Pancreas (tissue), 10 donors: ENCODE measurements at regions not wholly inside any gene's neighbourhood (a gene's known extent, or its start where the extent isn't known, plus 50 kb on each side); places are given as distances from the start of the nearest gene placed in this dataset.

Source experiments
- ATAC-seq, 4 donors: fragments of 200-7000 bp; cut with Tn5 transposase; one replicate each; pipeline versions ENCODE4 v1.8.0 to v1.9.1; 2020; ENCODE audit warnings: mild to moderate bottlenecking in 4 of 4, moderate library complexity in 4 of 4
- DNase-seq, 6 donors: peaks; one replicate each; pipeline ENCODE4 v3.0.0-alpha.2; 2020
- FAIRE-seq: peaks from 2 replicates; lab custom pipeline; 2012; peaks lifted over from hg19 to GRCh38; lab: Jason Lieb, UNC
- H3K27ac ChIP-seq, 4 donors: fragments of 200-600 bp; sonication (generic); 1 replicate in 3 of 4; 2 replicates in 1 of 4; pipeline versions ENCODE4 v1.5.0 to v1.8.0; 2020
- H3K27me3 ChIP-seq, 4 donors: fragments of 200-600 bp; one replicate each; pipeline ENCODE4 v1.8.0; 2021
- H3K36me3 ChIP-seq, 3 donors: fragments of 200-600 bp; sonication (generic) in 1 of 3; one replicate each; pipeline versions ENCODE4 v1.5.0 to v1.8.0; 2020 to 2021
- H3K4me1 ChIP-seq, 3 donors: fragments of 200-600 bp; one replicate each; pipeline ENCODE4 v1.8.0; 2021
- H3K4me3 ChIP-seq, 4 donors: fragments of 200-600 bp; sonication (generic) in 2 of 4; one replicate each; pipeline versions ENCODE4 v1.5.0 to v1.8.0; 2020 to 2021
- H3K9me3 ChIP-seq, 4 donors: fragments of 200-600 bp; one replicate each; pipeline ENCODE4 v1.8.0; 2021
- CTCF ChIP-seq, 4 donors: fragments of 200-600 bp; sonication (generic) in 3 of 4; IDR thresholded peaks; one replicate each; pipeline versions ENCODE4 v1.5.0 to v1.8.0; 2021; ENCODE audit warnings: antibody characterized with exemption in 4 of 4
- WGBS, 2 donors: extraction: QIAGEN DNeasy Blood & Tissue Kit; methylation state at CpG; one replicate each; pipeline ENCODE4 v1.1.7; 2013; 5-methylcytosine and 5-hydroxymethylcytosine counted together
- intact Hi-C, 3 donors: fragments of 100-400 bp; cut with DNase I; formaldehyde crosslinking; loops; one replicate each; pipeline versions ENCODE4 v1.11.1 to v1.14.2; 2022
- donor health status: healthy with polysubstance abuse.
- donor health status: DM: no; HTN: no; CAD: no; lungs with moderate emphysema.
- donor health status: DM: no; HTN: no; CAD: no.
- donor health status: control.
- donor health status: control.
- donor health status: Bipolar disorder and iron deficiency.
- donor health status: DM: yes; HTN: yes; CAD: no.
- donor health status: DM: no; HTN: no; CAD: no.
- donor health status: DM: no; HTN: no; CAD: no.
- donor health status: DM: yes; HTN: yes; CAD: no.

- FAIRE-seq (no peak), ATAC-seq (no peak), DNase-seq (no peak)
- H3K9me3 ChIP-seq = no peaks in the 10 kb centered on the region
- H3K27me3 ChIP-seq = no peaks in the 10 kb centered on the region
- WGBS, 2 donors = 91% methylated on average over 4 of the region's 4 CpGs
- H3K27ac ChIP-seq = no peak overlapping the region
- H3K4me1 ChIP-seq = no peaks in the 10 kb centered on the region
- TF ChIP-seq CTCF (IDR thresholded peaks at IDR 0.05) = no peak
- no peaks in the 10 kb centered on the region for H3K36me3 ChIP-seq
- no peak overlapping the region for H3K4me3 ChIP-seq
- intact Hi-C loops = no loop called here
These were observed 155.6 kb upstream of the PRSS58 start for GRCh38 chr7:142413280-142414000.

- peak; percentile 42 to 59 (median 56) for ATAC-seq
These were observed 154.8 kb upstream of the PRSS58 start for GRCh38 chr7:142412551-142413193.

GRCh38 chr7:142409471-142409870 is 151.6 kb upstream of the PRSS58 start:
- Histone ChIP-seq H3K27me3 (no peaks in the 10 kb centered on the region), H3K27ac (no peak overlapping the region), H3K4me3 (no peak overlapping the region), H3K4me1 (no peaks in the 10 kb centered on the region), H3K9me3 (no peaks in the 10 kb centered on the region), H3K36me3 (no peaks in the 10 kb centered on the region)
- no peak for TF ChIP-seq CTCF (IDR thresholded peaks at IDR 0.05)
- DNase-seq = no peak
- ATAC-seq = no peak
- FAIRE-seq = no peak
- intact Hi-C loops = no loop called here

More at GRCh38 chr7:142412551-142413193, 154.8 kb upstream of the PRSS58 start:
- WGBS, 2 donors = 91 to 92% methylated on average over 2 of the region's 2 CpGs
- H3K9me3 ChIP-seq = no peaks in the 10 kb centered on the region
- DNase-seq = peak in 1 of 6 donors; percentile 18
- TF ChIP-seq CTCF (IDR thresholded peaks at IDR 0.05) = peak in 1 of 4 donors; percentile 7
- no peaks in the 10 kb centered on the region for H3K4me1 ChIP-seq
- H3K36me3 ChIP-seq = no peaks in the 10 kb centered on the region
- no peak for FAIRE-seq
- no peak overlapping the region for H3K4me3 ChIP-seq
- intact Hi-C loops = no loop called here
- no peak overlapping the region for H3K27ac ChIP-seq
- no peaks in the 10 kb centered on the region for H3K27me3 ChIP-seq

- H3K4me1 ChIP-seq = no peaks in the 10 kb centered on the region
- no peak for TF ChIP-seq CTCF (IDR thresholded peaks at IDR 0.05)
- intact Hi-C loops = no loop called here
- no peaks in the 10 kb centered on the region for H3K36me3 ChIP-seq
- no peaks in the 10 kb centered on the region for H3K27me3 ChIP-seq
- ATAC-seq (no peak), FAIRE-seq (no peak), DNase-seq (no peak)
- no peak overlapping the region for H3K4me3 ChIP-seq
- no peak overlapping the region for H3K27ac ChIP-seq
- no peaks in the 10 kb centered on the region for H3K9me3 ChIP-seq
These were observed 150.9 kb upstream of the PRSS58 start for GRCh38 chr7:142408794-142409193.
